Heart left ventricle (tissue), 16 donors: ENCODE measurements at regions not wholly inside any gene's neighbourhood (a gene's known extent, or its start where the extent isn't known, plus 50 kb on each side); places are given as distances from the start of the nearest gene placed in this dataset.

Experiments
- ATAC-seq, 4 donors: fragments of 200-7000 bp; cut with Tn5 transposase; one replicate each; pipeline ENCODE4 v1.9.1; 2020 to 2022; ENCODE audit warnings: moderate library complexity in 4 of 4, mild to moderate bottlenecking in 3 of 4, moderate number of reproducible peaks in 1 of 4
- DNase-seq, 5 donors: peaks; one replicate each; pipeline ENCODE4 v3.0.0-alpha.2; 2020
- H3K27ac ChIP-seq, 12 donors: fragments of 200-600 bp; sonication (generic) in 4 of 12; one replicate each; pipeline versions ENCODE4 v1.5.0 to v1.8.0; 2016 to 2022; ENCODE audit warnings: mild to moderate bottlenecking in 2 of 12
- H3K27me3 ChIP-seq, 9 donors: fragments of 200-600 bp; sonication (generic) in 2 of 9; one replicate each; pipeline versions ENCODE4 v1.5.1 to v1.8.0; 2016 to 2022; ENCODE audit warnings: mild to moderate bottlenecking in 3 of 9
- H3K36me3 ChIP-seq, 9 donors: fragments of 200-600 bp; sonication (generic) in 2 of 9; one replicate each; pipeline versions ENCODE4 v1.5.0 to v1.8.0; 2018 to 2022; ENCODE audit warnings: mild to moderate bottlenecking in 2 of 9
- H3K4me1 ChIP-seq, 12 donors: fragments of 200-600 bp; sonication (generic) in 4 of 12; one replicate each; pipeline versions ENCODE4 v1.5.0 to v1.8.0; 2016 to 2022; ENCODE audit warnings: mild to moderate bottlenecking in 3 of 12
- H3K4me3 ChIP-seq, 12 donors: fragments of 200-600 bp; sonication (generic) in 4 of 12; one replicate each; pipeline versions ENCODE4 v1.5.0 to v1.8.0; 2017 to 2022; ENCODE audit warnings: mild to moderate bottlenecking in 9 of 12, moderate library complexity in 4 of 12
- H3K9me3 ChIP-seq, 12 donors: fragments of 200-600 bp; sonication (generic) in 4 of 12; one replicate each; pipeline versions ENCODE4 v1.5.0 to v1.8.0; 2016 to 2022; ENCODE audit warnings: mild to moderate bottlenecking in 1 of 12
- POLR2A ChIP-seq, 2 donors: fragments of 450-650 bp; IDR thresholded peaks; one replicate each; pipeline ENCODE4 v1.6.1; 2017; ENCODE audit warnings: antibody characterized with exemption in 2 of 2, mild to moderate bottlenecking in 2 of 2, moderate library complexity in 2 of 2
- WGBS, 4 donors: extraction: QIAGEN DNeasy Blood & Tissue Kit in 2 of 4; methylation state at CpG; one replicate each; pipeline versions ENCODE4 v1.1.5 to v1.1.7; 2013 to 2018; 5-methylcytosine and 5-hydroxymethylcytosine counted together
- intact Hi-C, 10 donors: fragments of 100-400 bp; cut with DNase I; formaldehyde crosslinking; loops; one replicate each; pipeline versions ENCODE4 v1.11.1 to v1.14.2; 2022
- TF ChIP-seq, protein P1 (sequence below), 12 donors: fragments of 200-600 bp; sonication (generic) in 4 of 12; IDR thresholded peaks; one replicate each; pipeline versions ENCODE4 v1.5.0 to v1.8.0; 2018 to 2022; ENCODE audit warnings: antibody characterized with exemption in 12 of 12, mild to moderate bottlenecking in 5 of 12
- donor health status: ischemic (EF 13 %, LVEDD 7.1; RV severe dilation, severe dysfunction).
- donor health status: healthy with polysubstance abuse.
- donor health status: DM: no; HTN: yes; CAD: no.
- donor health status: DM: no; HTN: no; CAD: no.
- donor health status: ischemic (EF 25% LVEDD 6.9; RV normal size, moderate dysfunction).
- donor health status: ischemic (EF 25% LVEDD 5.7; RV mildly dilated, moderate dysfunction).
- donor health status: healthy.
- donor health status: DM: yes; HTN: yes; CAD: no.
- donor health status: ischemic (EF 35%, LVEDD 5.7; RV mildly dilated, moderate dysfunction).
- donor health status: nonischemic (EF 11% LVEDD 7.7; RV severe dilation, severe dysfunction).
- donor health status: DM: yes; HTN: yes; CAD: no.
- donor health status: PGD.
- donor health status: ischemic (EF 29% LVEDD 5.4; RV normal size, mild dysfunction).
- donor health status: nonischemic (EF 23%, LVEDD 6.1; RV moderate dilation, normal function).

DNA sequence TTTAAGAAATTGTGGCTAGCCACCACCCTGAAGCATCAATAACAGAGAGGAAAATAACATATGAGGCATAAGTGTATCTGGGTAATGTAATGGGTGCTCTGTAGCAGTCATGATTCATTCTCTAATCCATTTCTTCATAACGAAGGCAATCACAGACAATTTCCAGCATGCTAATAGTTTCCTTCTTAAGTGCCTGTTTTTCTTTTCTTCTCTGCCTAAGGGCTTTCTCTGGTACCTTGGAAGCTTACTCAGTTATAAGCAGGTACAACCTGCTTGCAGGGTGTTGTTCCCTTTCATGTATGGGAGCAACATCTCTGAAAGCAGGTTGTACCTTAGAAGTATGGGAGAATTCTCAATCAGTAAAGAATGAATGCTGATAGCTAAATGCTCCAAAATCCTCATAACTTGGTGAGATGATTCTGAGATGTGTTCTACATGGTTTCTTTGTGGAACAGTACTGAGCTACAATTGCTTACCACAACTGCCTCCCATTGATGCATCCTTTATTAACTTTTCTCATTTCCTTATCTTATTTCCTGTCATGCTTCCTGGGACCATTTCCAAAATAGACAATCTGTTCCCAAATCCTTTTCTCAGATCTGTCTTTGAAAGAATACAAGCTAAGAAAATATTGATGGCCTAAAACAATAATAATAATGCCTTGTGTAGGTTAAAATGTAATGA, 247.6 kb downstream of the PAPSS1 start:
- ATAC-seq, result no peak
- no peak overlapping the region for H3K4me3 ChIP-seq
- WGBS, 4 donors, result 50 to 75% (median 68%) methylated on average over 1 of the region's 1 CpG
- H3K9me3 ChIP-seq, result no peaks in the 10 kb centered on the region
- no peaks in the 10 kb centered on the region for H3K4me1 ChIP-seq
- no peaks in the 10 kb centered on the region for H3K36me3 ChIP-seq
- intact Hi-C loops, result no loop called here
- no peaks in the 10 kb centered on the region for H3K27me3 ChIP-seq
- no peak for TF ChIP-seq POLR2A (IDR thresholded peaks at IDR 0.05)
- TF ChIP-seq, protein P1, sequence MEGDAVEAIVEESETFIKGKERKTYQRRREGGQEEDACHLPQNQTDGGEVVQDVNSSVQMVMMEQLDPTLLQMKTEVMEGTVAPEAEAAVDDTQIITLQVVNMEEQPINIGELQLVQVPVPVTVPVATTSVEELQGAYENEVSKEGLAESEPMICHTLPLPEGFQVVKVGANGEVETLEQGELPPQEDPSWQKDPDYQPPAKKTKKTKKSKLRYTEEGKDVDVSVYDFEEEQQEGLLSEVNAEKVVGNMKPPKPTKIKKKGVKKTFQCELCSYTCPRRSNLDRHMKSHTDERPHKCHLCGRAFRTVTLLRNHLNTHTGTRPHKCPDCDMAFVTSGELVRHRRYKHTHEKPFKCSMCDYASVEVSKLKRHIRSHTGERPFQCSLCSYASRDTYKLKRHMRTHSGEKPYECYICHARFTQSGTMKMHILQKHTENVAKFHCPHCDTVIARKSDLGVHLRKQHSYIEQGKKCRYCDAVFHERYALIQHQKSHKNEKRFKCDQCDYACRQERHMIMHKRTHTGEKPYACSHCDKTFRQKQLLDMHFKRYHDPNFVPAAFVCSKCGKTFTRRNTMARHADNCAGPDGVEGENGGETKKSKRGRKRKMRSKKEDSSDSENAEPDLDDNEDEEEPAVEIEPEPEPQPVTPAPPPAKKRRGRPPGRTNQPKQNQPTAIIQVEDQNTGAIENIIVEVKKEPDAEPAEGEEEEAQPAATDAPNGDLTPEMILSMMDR (IDR thresholded peaks at IDR 0.05), result no peak
- DNase-seq, result no peak
- no peak overlapping the region for H3K27ac ChIP-seq

DNA sequence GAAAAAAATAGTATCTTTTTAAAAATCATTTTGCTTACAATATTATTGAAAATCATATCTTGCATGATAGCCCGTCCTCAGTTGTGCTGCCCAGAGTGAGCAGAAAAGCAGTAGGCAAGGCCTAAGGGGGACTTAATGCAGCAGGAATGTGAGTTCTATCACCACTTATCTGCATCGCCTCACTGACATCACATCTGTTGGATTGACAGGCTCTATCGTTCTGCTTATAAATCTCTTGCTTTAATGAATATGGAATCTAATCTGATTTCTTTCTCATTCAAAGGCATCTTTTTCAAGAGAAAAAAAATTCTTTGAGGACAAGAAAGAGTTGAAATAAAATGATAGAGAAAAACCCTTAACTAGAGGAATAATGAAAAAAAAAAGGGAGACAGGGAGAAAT, 249.9 kb downstream of the PAPSS1 start:
- DNase-seq (no peak), ATAC-seq (no peak)
- intact Hi-C loops, result no loop called here
- H3K27ac ChIP-seq, result no peak overlapping the region
- TF ChIP-seq, protein P1 (IDR thresholded peaks at IDR 0.05), result no peak
- no peak for TF ChIP-seq POLR2A (IDR thresholded peaks at IDR 0.05)
- H3K36me3 ChIP-seq, result no peaks in the 10 kb centered on the region
- no peak overlapping the region for H3K4me3 ChIP-seq
- no peaks in the 10 kb centered on the region for H3K4me1 ChIP-seq
- WGBS, 4 donors, result 60 to 69% (median 67%) methylated on average over 3 of the region's 3 CpGs
- H3K27me3 ChIP-seq, result no peaks in the 10 kb centered on the region
- no peaks in the 10 kb centered on the region for H3K9me3 ChIP-seq

DNA sequence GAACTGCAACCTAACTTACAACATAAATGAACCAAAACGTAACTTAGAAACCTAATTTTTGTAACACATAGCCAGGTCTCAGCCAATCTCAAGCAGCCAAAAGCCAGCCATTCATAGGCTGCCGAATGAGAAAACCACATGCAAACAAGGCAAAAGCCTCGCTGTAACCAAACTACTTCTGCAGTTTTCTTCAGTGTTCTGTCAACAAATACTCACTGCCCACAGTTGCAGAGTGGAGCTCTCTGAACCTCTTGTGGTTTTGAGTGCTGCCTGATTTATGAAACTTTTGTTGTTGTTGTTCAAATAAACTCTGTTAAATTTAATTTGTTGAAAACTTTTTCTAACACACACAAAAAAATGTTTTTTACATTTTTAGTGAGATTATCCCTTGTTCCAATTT, 251.2 kb downstream of the PAPSS1 start:
- Histone ChIP-seq H3K4me3 (no peak overlapping the region), H3K4me1 (no peaks in the 10 kb centered on the region), H3K9me3 (no peaks in the 10 kb centered on the region), H3K36me3 (no peaks in the 10 kb centered on the region), H3K27ac (no peak overlapping the region), H3K27me3 (no peaks in the 10 kb centered on the region)
- TF ChIP-seq, protein P1 (IDR thresholded peaks at IDR 0.05), result no peak
- TF ChIP-seq POLR2A (IDR thresholded peaks at IDR 0.05), result no peak
- WGBS, 4 donors, result 69 to 78% (median 76%) methylated on average over 3 of the region's 3 CpGs
- intact Hi-C loops, result no loop called here
- ATAC-seq (no peak), DNase-seq (no peak)

DNA sequence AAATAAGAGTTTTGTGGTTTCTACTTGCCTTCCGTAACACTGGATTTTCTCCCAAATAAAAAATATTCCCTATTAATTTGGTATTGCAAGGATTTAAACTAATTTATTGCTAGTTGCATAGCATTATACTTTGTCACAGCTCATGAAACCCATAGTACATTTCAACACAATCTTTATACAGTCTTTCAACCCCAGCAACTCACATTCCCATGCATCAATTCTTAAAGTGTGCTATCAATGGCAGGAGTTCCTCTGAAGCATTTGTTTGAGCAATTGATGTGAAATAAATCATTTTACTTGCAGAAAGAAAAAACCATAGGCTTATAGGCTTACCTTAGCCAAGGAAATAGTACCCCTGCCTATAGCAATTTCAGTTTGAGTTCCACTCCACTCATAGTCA, 251.9 kb downstream of the PAPSS1 start:
- H3K36me3 ChIP-seq, result no peaks in the 10 kb centered on the region
- ATAC-seq (no peak), DNase-seq (no peak)
- intact Hi-C loops, result no loop called here
- TF ChIP-seq POLR2A (IDR thresholded peaks at IDR 0.05), result no peak
- TF ChIP-seq, protein P1 (IDR thresholded peaks at IDR 0.05), result no peak
- no peak overlapping the region for H3K27ac ChIP-seq
- no peaks in the 10 kb centered on the region for H3K4me1 ChIP-seq
- H3K9me3 ChIP-seq, result no peaks in the 10 kb centered on the region
- no peaks in the 10 kb centered on the region for H3K27me3 ChIP-seq
- 92 to 100% (median 98%) methylated on average over 1 of the region's 1 CpG for WGBS, 4 donors
- H3K4me3 ChIP-seq, result no peak overlapping the region
